IMR-90 (cell line): ENCODE measurements at regions not wholly inside any gene's neighbourhood (a gene's known extent, or its start where the extent isn't known, plus 50 kb on each side); places are given as distances from the start of the nearest gene placed in this dataset.

ENCODE experiments used
- ATAC-seq: fragments of 200-7000 bp; cut with Tn5 transposase; 2 replicates; pipeline ENCODE4 v1.9.1; 2020; ENCODE audit warnings: low read depth, mild to moderate bottlenecking, moderate library complexity
- BruUV-seq: library from RNA; stranded (reverse); fragments of 400-500 nt; replicated peaks from 2 replicates; lab custom pipeline; 2021; lab: Mats Ljungman, UMichigan
- CTCF ChIA-PET: fragments of 300-600 bp; formaldehyde crosslinking; extraction: SDS; loops from one replicate; lab custom pipeline; 2021; ENCODE audit warnings: antibody characterized with exemption; lab: Yijun Ruan, JAX
- POLR2A ChIA-PET: fragments of 300-600 bp; sonication (Branson Sonifier 250); formaldehyde crosslinking; loops from one replicate; lab custom pipeline; 2022; ENCODE audit warnings: antibody characterized with exemption; ENCODE audit not compliant: unreplicated experiment; lab: Charles Lee
- DNase-seq: peaks from one replicate; pipeline ENCODE4 v3.0.0; 2013
- H2AFZ ChIP-seq: replicated peaks from 2 replicates; pipeline ENCODE3; 2013; ENCODE audit warnings: low read length, mild to moderate bottlenecking; ENCODE audit not compliant: poor library complexity
- H2AK5ac ChIP-seq: 2 replicates; pipeline ENCODE4 v1.6.1; 2013; ENCODE audit warnings: low read depth, low read length, inconsistent platforms
- H2AK9ac ChIP-seq: replicated peaks from 2 replicates; pipeline ENCODE3; 2013; ENCODE audit warnings: mild to moderate bottlenecking, low read depth, low read length, moderate library complexity; ENCODE audit not compliant: poor library complexity
- H2BK120ac ChIP-seq: 2 replicates; pipeline ENCODE4 v1.6.1; 2013; ENCODE audit warnings: low read depth, low read length, inconsistent platforms
- H2BK15ac ChIP-seq: 3 replicates; pipeline ENCODE4 v1.6.1; 2013; ENCODE audit warnings: low read depth, low read length, inconsistent platforms
- H2BK20ac ChIP-seq: 2 replicates; pipeline ENCODE4 v1.6.1; 2013; ENCODE audit warnings: low read depth, mild to moderate bottlenecking, inconsistent platforms, low read length, moderate library complexity
- H2BK5ac ChIP-seq: 2 replicates; pipeline ENCODE4 v1.6.1; 2013; ENCODE audit warnings: mild to moderate bottlenecking, low read depth, low read length, inconsistent platforms; ENCODE audit not compliant: poor library complexity, severe bottlenecking
- H3K14ac ChIP-seq: replicated peaks from 2 replicates; pipeline ENCODE4 v1.6.1; 2013; ENCODE audit warnings: low read depth, low read length, inconsistent platforms
- H3K18ac ChIP-seq: 2 replicates; pipeline ENCODE4 v1.6.1; 2013; ENCODE audit warnings: low read depth, low read length, control low read depth
- H3K23ac ChIP-seq: 2 replicates; pipeline ENCODE4 v1.6.1; 2013; ENCODE audit warnings: low read depth, low read length, inconsistent platforms
- H3K27ac ChIP-seq: 2 replicates; pipeline ENCODE4 v1.5.1; 2013; ENCODE audit warnings: mild to moderate bottlenecking, control low read depth, low read length; ENCODE audit not compliant: insufficient read depth
- H3K27me3 ChIP-seq: 2 replicates; pipeline ENCODE4 v1.6.1; 2013; ENCODE audit warnings: low read length; ENCODE audit not compliant: control insufficient read depth, insufficient read depth
- H3K36me3 ChIP-seq: 2 replicates; pipeline ENCODE4 v1.6.1; 2013; ENCODE audit warnings: low read length, mixed read lengths; ENCODE audit not compliant: control insufficient read depth, insufficient read depth
- H3K4ac ChIP-seq: 2 replicates; pipeline ENCODE4 v1.6.1; 2013; ENCODE audit warnings: low read depth, low read length, inconsistent platforms
- H3K4me1 ChIP-seq: 2 replicates; pipeline ENCODE4 v1.6.1; 2013; ENCODE audit warnings: low read length, mixed read lengths; ENCODE audit not compliant: control insufficient read depth, insufficient read depth
- H3K4me2 ChIP-seq: 2 replicates; pipeline ENCODE4 v1.6.1; 2013; ENCODE audit warnings: low read depth, mild to moderate bottlenecking, control low read depth, low read length, moderate library complexity
- H3K4me3 ChIP-seq: 2 replicates; pipeline ENCODE4 v1.5.1; 2013; ENCODE audit warnings: low read depth, mild to moderate bottlenecking, control low read depth, low read length, moderate library complexity; ENCODE audit not compliant: insufficient read depth
- H3K56ac ChIP-seq: 2 replicates; pipeline ENCODE4 v1.6.1; 2013; ENCODE audit warnings: low read length, inconsistent platforms; ENCODE audit not compliant: insufficient read depth; ENCODE audit errors: extremely low read depth
- H3K79me1 ChIP-seq, 2 experiments: 2 replicates each; pipeline ENCODE4 v1.6.1; 2013; ENCODE audit warnings: low read length in 2 of 2, inconsistent platforms in 1 of 2, low read depth in 1 of 2
- H3K9ac ChIP-seq: 2 replicates; pipeline ENCODE4 v1.6.1; 2013; ENCODE audit warnings: low read depth, low read length, control low read depth
- H3K9me1 ChIP-seq: 2 replicates; pipeline ENCODE4 v1.6.1; 2013; ENCODE audit warnings: low read length, inconsistent platforms; ENCODE audit not compliant: insufficient read depth
- H3K9me3 ChIP-seq: 2 replicates; pipeline ENCODE4 v1.6.1; 2013; ENCODE audit warnings: low read length; ENCODE audit not compliant: control insufficient read depth, insufficient read depth
- H4K20me1 ChIP-seq: 2 replicates; pipeline ENCODE4 v1.6.1; 2013; ENCODE audit warnings: low read length, inconsistent platforms; ENCODE audit not compliant: insufficient read depth
- H4K5ac ChIP-seq: 2 replicates; pipeline ENCODE4 v1.6.1; 2013; ENCODE audit warnings: mild to moderate bottlenecking, low read depth, low read length, control low read depth
- H4K8ac ChIP-seq, 2 experiments: 2 replicates each; pipeline ENCODE4 v1.6.1; 2013; ENCODE audit warnings: low read depth in 2 of 2, low read length in 2 of 2, control low read depth in 1 of 2, inconsistent platforms in 1 of 2
- H4K91ac ChIP-seq: 2 replicates; pipeline ENCODE4 v1.6.1; 2013; ENCODE audit warnings: low read depth, low read length, inconsistent platforms; ENCODE audit not compliant: insufficient read depth
- BHLHE40 ChIP-seq: fragments of 150-350 bp; IDR thresholded peaks from 2 replicates; pipeline ENCODE4 v1.6.1; 2016; ENCODE audit warnings: mild to moderate bottlenecking, low read depth, low read length
- CEBPB ChIP-seq: IDR thresholded peaks from 2 replicates; pipeline ENCODE4 v1.6.1; 2012; ENCODE audit warnings: low read depth, low read length, improper control_type of control experiment
- FOS ChIP-seq: fragments of 150-350 bp; IDR thresholded peaks from 2 replicates; pipeline ENCODE4 v1.6.1; 2016; ENCODE audit warnings: low read depth, low read length
- MAFK ChIP-seq: IDR thresholded peaks from 2 replicates; pipeline ENCODE4 v1.6.1; 2012; ENCODE audit warnings: low read depth, low read length, improper control_type of control experiment
- MAZ ChIP-seq: IDR thresholded peaks from 2 replicates; pipeline ENCODE4 v1.6.1; 2012; ENCODE audit warnings: low read depth, mild to moderate bottlenecking, low read length, improper control_type of control experiment, moderate library complexity, borderline replicate concordance
- NFE2L2 ChIP-seq: fragments of 150-350 bp; IDR thresholded peaks from 2 replicates; pipeline ENCODE4 v1.6.1; 2016; ENCODE audit warnings: low read depth, mild to moderate bottlenecking, low read length
- POLR2A ChIP-seq: IDR thresholded peaks from 2 replicates; pipeline ENCODE4 v1.6.1; 2012; ENCODE audit warnings: mild to moderate bottlenecking, low read depth, low read length
- RAD21 ChIP-seq: IDR thresholded peaks from 2 replicates; pipeline ENCODE4 v1.6.1; 2012; ENCODE audit warnings: low read length, improper control_type of control experiment
- RCOR1 ChIP-seq: IDR thresholded peaks from 2 replicates; pipeline ENCODE4 v1.6.1; 2012; ENCODE audit warnings: mild to moderate bottlenecking, low read length, improper control_type of control experiment; ENCODE audit not compliant: insufficient replicate concordance
- RFX5 ChIP-seq: IDR thresholded peaks from 2 replicates; pipeline ENCODE4 v1.8.0; 2012; ENCODE audit warnings: low read depth, mild to moderate bottlenecking, low read length, moderate library complexity
- SMC3 ChIP-seq: fragments of 150-350 bp; IDR thresholded peaks from 2 replicates; pipeline ENCODE4 v1.6.1; 2016; ENCODE audit warnings: low read depth, mild to moderate bottlenecking, antibody characterized with exemption, low read length, moderate library complexity
- WGBS, 2 experiments: methylation state at CpG; one replicate each; pipeline versions ENCODE4 v1.1.5 to v1.1.7; 2013; ENCODE audit warnings: missing lambda C conversion rate in 2 of 2; ENCODE audit not compliant: insufficient read length in 1 of 2; ENCODE audit errors: extremely low coverage in 2 of 2; 5-methylcytosine and 5-hydroxymethylcytosine counted together
- dilution Hi-C: fragments of 300-500 bp; cut with HindIII; formaldehyde crosslinking; loops from one replicate; pipeline ENCODE4 v1.14.3; 2018; ENCODE audit warnings: low sequenced_read_pairs; ENCODE audit not compliant: unreplicated experiment
- in situ Hi-C: fragments of 300-500 bp; cut with MboI; formaldehyde crosslinking; loops from 3 replicates; pipeline ENCODE4 v1.14.3; 2019; ENCODE audit warnings: low sequenced_read_pairs, inconsistent platforms, mixed read lengths
- intact Hi-C: fragments of 100-400 bp; cut with micrococcal nuclease; formaldehyde crosslinking; loops from 2 replicates; pipeline ENCODE4 v1.10.0; 2022
- TF ChIP-seq, protein P1 (sequence below): fragments of 150-350 bp; IDR thresholded peaks from 2 replicates; pipeline ENCODE4 v1.6.1; 2016; ENCODE audit warnings: low read depth, mild to moderate bottlenecking, low read length, moderate library complexity, borderline replicate concordance
- TF ChIP-seq, protein P2 (sequence below): fragments of 150-350 bp; IDR thresholded peaks from 2 replicates; pipeline ENCODE4 v1.6.1; 2017; ENCODE audit warnings: mild to moderate bottlenecking, antibody characterized with exemption, low read length, low read depth
- TF ChIP-seq, protein P3 (sequence below): conservative IDR thresholded peaks from 2 replicates; pipeline ENCODE4 v1.5.1; 2012; ENCODE audit warnings: mild to moderate bottlenecking, low read depth, low read length, improper control_type of control experiment

DNA sequence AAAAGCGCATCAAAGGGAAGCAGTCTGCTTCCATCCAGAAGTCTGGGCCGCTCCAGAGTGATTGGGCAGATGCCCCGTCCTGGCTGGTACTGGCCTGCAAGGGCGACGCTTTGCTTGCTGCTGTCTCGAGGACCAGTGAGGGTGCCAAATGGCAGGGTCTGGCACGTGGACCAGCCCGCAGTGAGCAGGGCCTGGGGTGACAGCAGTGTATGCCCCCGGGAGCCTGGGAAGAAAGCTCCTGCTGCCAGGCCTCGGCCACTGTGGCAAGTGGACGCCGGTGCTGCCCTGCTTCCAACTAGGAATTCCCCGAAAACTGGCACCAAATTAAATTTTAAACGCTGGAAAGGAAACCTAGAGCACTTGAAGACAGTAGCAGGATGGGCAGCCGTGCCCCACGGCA lies 357.0 kb upstream of the MKI67 start:
- Histone ChIP-seq H3K4ac (no peak overlapping the region), H4K8ac (no peak overlapping the region), H3K4me1 (no peaks in the 10 kb centered on the region), H3K9me3 (peaks cover 64% of the 10 kb centered on the region), H3K4me2 (no peak overlapping the region), H3K9me1 (no peaks in the 10 kb centered on the region), H4K20me1 (no peaks in the 10 kb centered on the region), H2BK20ac (no peak overlapping the region), H2BK120ac (no peak overlapping the region), H2AK5ac (no peak overlapping the region), H2AK9ac (no peak overlapping the region), H3K27ac (no peak overlapping the region), H2BK15ac (no peak overlapping the region), H3K18ac (no peak overlapping the region), H3K27me3 (no peaks in the 10 kb centered on the region), H3K36me3 (no peaks in the 10 kb centered on the region), H3K14ac (no peak overlapping the region), H2AFZ (no peak overlapping the region), H3K23ac (no peak overlapping the region), H3K4me3 (no peak overlapping the region), H3K56ac (no peak overlapping the region), H3K79me1 (no peaks in the 10 kb centered on the region), H3K9ac (no peak overlapping the region), H2BK5ac (no peak overlapping the region), H4K91ac (no peak overlapping the region), H4K5ac (no peak overlapping the region)
- no TSS peak for BruUV-seq
- in situ Hi-C loops (no loop called here), intact Hi-C loops (no loop called here), dilution Hi-C loops (no loop called here)
- no peak for DNase-seq
- WGBS, 2 experiments, result 52% methylated on average over 3 of the region's 16 CpGs; no CpG with 5 or more reads in 1 of the 2 experiments
- TF ChIP-seq MAZ (no peak), POLR2A (no peak), MAFK (no peak), CEBPB (no peak), RAD21 (no peak), FOS (no peak), SMC3 (no peak), NFE2L2 (no peak), RCOR1 (no peak), RFX5 (no peak), BHLHE40 (no peak)
- TF ChIP-seq, protein P1, sequence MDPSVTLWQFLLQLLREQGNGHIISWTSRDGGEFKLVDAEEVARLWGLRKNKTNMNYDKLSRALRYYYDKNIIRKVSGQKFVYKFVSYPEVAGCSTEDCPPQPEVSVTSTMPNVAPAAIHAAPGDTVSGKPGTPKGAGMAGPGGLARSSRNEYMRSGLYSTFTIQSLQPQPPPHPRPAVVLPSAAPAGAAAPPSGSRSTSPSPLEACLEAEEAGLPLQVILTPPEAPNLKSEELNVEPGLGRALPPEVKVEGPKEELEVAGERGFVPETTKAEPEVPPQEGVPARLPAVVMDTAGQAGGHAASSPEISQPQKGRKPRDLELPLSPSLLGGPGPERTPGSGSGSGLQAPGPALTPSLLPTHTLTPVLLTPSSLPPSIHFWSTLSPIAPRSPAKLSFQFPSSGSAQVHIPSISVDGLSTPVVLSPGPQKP, result no peak
- TF ChIP-seq, protein P2, sequence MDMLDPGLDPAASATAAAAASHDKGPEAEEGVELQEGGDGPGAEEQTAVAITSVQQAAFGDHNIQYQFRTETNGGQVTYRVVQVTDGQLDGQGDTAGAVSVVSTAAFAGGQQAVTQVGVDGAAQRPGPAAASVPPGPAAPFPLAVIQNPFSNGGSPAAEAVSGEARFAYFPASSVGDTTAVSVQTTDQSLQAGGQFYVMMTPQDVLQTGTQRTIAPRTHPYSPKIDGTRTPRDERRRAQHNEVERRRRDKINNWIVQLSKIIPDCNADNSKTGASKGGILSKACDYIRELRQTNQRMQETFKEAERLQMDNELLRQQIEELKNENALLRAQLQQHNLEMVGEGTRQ, result no peak
- TF ChIP-seq, protein P3, sequence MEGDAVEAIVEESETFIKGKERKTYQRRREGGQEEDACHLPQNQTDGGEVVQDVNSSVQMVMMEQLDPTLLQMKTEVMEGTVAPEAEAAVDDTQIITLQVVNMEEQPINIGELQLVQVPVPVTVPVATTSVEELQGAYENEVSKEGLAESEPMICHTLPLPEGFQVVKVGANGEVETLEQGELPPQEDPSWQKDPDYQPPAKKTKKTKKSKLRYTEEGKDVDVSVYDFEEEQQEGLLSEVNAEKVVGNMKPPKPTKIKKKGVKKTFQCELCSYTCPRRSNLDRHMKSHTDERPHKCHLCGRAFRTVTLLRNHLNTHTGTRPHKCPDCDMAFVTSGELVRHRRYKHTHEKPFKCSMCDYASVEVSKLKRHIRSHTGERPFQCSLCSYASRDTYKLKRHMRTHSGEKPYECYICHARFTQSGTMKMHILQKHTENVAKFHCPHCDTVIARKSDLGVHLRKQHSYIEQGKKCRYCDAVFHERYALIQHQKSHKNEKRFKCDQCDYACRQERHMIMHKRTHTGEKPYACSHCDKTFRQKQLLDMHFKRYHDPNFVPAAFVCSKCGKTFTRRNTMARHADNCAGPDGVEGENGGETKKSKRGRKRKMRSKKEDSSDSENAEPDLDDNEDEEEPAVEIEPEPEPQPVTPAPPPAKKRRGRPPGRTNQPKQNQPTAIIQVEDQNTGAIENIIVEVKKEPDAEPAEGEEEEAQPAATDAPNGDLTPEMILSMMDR, result no peak
- POLR2A ChIA-PET, result no interaction called here
- CTCF ChIA-PET, result no interaction called here
- no peak for ATAC-seq
